ENCODE measurements at regions not wholly inside any gene's neighbourhood (a gene's known extent, or its start where the extent isn't known, plus 50 kb on each side); places are given as distances from the start of the nearest gene placed in this dataset.

GRCh38 chr1:157941939-157942338 lies 51.5 kb upstream of the KIRREL1 start:
- Histone ChIP-seq H2AFZ (ENCODE audit: low read depth, low read length) (no peak overlapping the region), H3K4me2 (ENCODE audit: insufficient read depth, low read length) (no peak overlapping the region), H3K9me3 (replicated peaks; ENCODE audit: control insufficient read depth, insufficient read depth, low read length) (no peaks in the 10 kb centered on the region), H3K9ac (replicated peaks; ENCODE audit: extremely low read depth, insufficient read depth, low read length) (no peak overlapping the region), H3K9me1 (replicated peaks; ENCODE audit: control insufficient read depth, extremely low read depth, insufficient read depth, low read length) (no peaks in the 10 kb centered on the region), H3K27ac (ENCODE audit: insufficient read depth, low read depth, low read length) (no peak overlapping the region), H3K79me2 (ENCODE audit: control insufficient read depth, insufficient read depth, low read length) (no peaks in the 10 kb centered on the region), H4K20me1 (replicated peaks; ENCODE audit: control insufficient read depth, extremely low read depth, insufficient read depth, low read length) (no peaks in the 10 kb centered on the region), H3K36me3 (ENCODE audit: control insufficient read depth in 2 of 2, extremely low read depth in 1 of 2, insufficient read depth in 2 of 2, low read length in 2 of 2) (no peaks in the 10 kb centered on the region), H3K4me1 (ENCODE audit: control insufficient read depth, extremely low read depth, insufficient read depth, low read length) (no peaks in the 10 kb centered on the region), H3K27me3 (ENCODE audit: control insufficient read depth in 2 of 2, insufficient read depth in 2 of 2, low read length in 2 of 2) (peaks cover 0 to 4% of the 10 kb centered on the region in 2 experiments), H3K4me3 (replicated peaks in 1 of 3; ENCODE audit: insufficient read depth in 1 of 3, low read depth in 1 of 3, low read length in 3 of 3) (no peak overlapping the region)
- dilution Hi-C loops (cut with MboI; ENCODE audit: extremely low pct_ligation_motif_present, low sequenced_read_pairs): no loop called here
- TF ChIP-seq MAX (IDR thresholded peaks at IDR 0.05; ENCODE audit: insufficient read depth, insufficient read length): no peak
- TF ChIP-seq JUN (IDR thresholded peaks at IDR 0.05; ENCODE audit: borderline replicate concordance, insufficient read depth, insufficient read length, low read depth): no peak
- no peak for TF ChIP-seq MYC (IDR thresholded peaks at IDR 0.05; ENCODE audit: low read depth, low read length)
- no peak for TF ChIP-seq POLR2A (IDR thresholded peaks at IDR 0.05; ENCODE audit: low read depth, low read length)
- TF ChIP-seq EZH2 (IDR thresholded peaks at IDR 0.05; ENCODE audit: borderline replicate concordance, low read depth, low read length, severe bottlenecking): no peak
- no peak for TF ChIP-seq POLR2AphosphoS5 (IDR thresholded peaks at IDR 0.05; ENCODE audit: insufficient read depth, low read depth, low read length)
- TF ChIP-seq FOS (IDR thresholded peaks at IDR 0.05; ENCODE audit: borderline replicate concordance, insufficient read depth, low read length): no peak
- TF ChIP-seq CTCF (IDR thresholded peaks at IDR 0.05; ENCODE audit: extremely low read depth in 1 of 2, insufficient read depth in 1 of 2, low read depth in 1 of 2, low read length in 2 of 2): no peak
- no peak for FAIRE-seq
- no TSS peak for BruUV-seq (replicated peaks)
- ChIA-PET POLR2A (no interaction called here), CTCF (interaction anchor here (1.6 kb wide), 1 partner anchor 22 kb away, joined by 4 read pairs; no protein-coding TSS in a partner anchor)
- no peak for DNase-seq (ENCODE audit: low read depth, low spot score)
- intact Hi-C loops (cut with micrococcal nuclease): no loop called here
